ENCODE measurements at regions not wholly inside any gene's neighbourhood (a gene's known extent, or its start where the extent isn't known, plus 50 kb on each side); places are given as distances from the start of the nearest gene placed in this dataset.

GRCh38 chr11:64457416-64458010 is 98.2 kb upstream of the SLC22A11 start:
- TF ChIP-seq POLR2AphosphoS5 (IDR thresholded peaks at IDR 0.05; ENCODE audit: low read depth, low read length) (no peak), REST (IDR thresholded peaks at IDR 0.05; ENCODE audit: insufficient read depth in 1 of 2, low read depth in 2 of 2, low read length in 2 of 2) (no peak)

GRCh38 chr11:64458997-64459396 is 96.7 kb upstream of the SLC22A11 start:
- TF ChIP-seq POLR2AphosphoS5 (IDR thresholded peaks at IDR 0.05; ENCODE audit: low read depth, low read length), result no peak
- no peak for TF ChIP-seq FOXP2 (optimal IDR thresholded peaks at IDR 0.05; ENCODE audit: borderline replicate concordance, extremely low read depth, extremely low read length, insufficient read depth)
- TF ChIP-seq SIN3A (IDR thresholded peaks at IDR 0.05; ENCODE audit: borderline replicate concordance, insufficient read depth, low read length), result no peak
- no peak for TF ChIP-seq REST (IDR thresholded peaks at IDR 0.05; ENCODE audit: insufficient read depth in 1 of 2, low read depth in 2 of 2, low read length in 2 of 2)
- TF ChIP-seq TAF1 (IDR thresholded peaks at IDR 0.05; ENCODE audit: borderline replicate concordance, insufficient read depth, low read length), result no peak

GRCh38 chr11:64459609-64460008 is 96.1 kb upstream of the SLC22A11 start:
- TF ChIP-seq TAF1 (IDR thresholded peaks at IDR 0.05; ENCODE audit: borderline replicate concordance, insufficient read depth, low read length) (no peak), REST (IDR thresholded peaks at IDR 0.05; ENCODE audit: insufficient read depth in 1 of 2, low read depth in 2 of 2, low read length in 2 of 2) (no peak), POLR2AphosphoS5 (IDR thresholded peaks at IDR 0.05; ENCODE audit: low read depth, low read length) (no peak), FOXP2 (optimal IDR thresholded peaks at IDR 0.05; ENCODE audit: borderline replicate concordance, extremely low read depth, extremely low read length, insufficient read depth) (no peak), SIN3A (IDR thresholded peaks at IDR 0.05; ENCODE audit: borderline replicate concordance, insufficient read depth, low read length) (no peak)

- no peak for TF ChIP-seq SIN3A (IDR thresholded peaks at IDR 0.05; ENCODE audit: borderline replicate concordance, insufficient read depth, low read length)
- no peak for TF ChIP-seq REST (IDR thresholded peaks at IDR 0.05; ENCODE audit: insufficient read depth in 1 of 2, low read depth in 2 of 2, low read length in 2 of 2)
- TF ChIP-seq FOXP2 (optimal IDR thresholded peaks at IDR 0.05; ENCODE audit: borderline replicate concordance, extremely low read depth, extremely low read length, insufficient read depth), result no peak
- TF ChIP-seq TAF1 (IDR thresholded peaks at IDR 0.05; ENCODE audit: borderline replicate concordance, insufficient read depth, low read length), result no peak
- no peak for TF ChIP-seq POLR2AphosphoS5 (IDR thresholded peaks at IDR 0.05; ENCODE audit: low read depth, low read length)
Observed at GRCh38 chr11:64461081-64461480, 94.7 kb upstream of the SLC22A11 start.

GRCh38 chr11:64466115-64466718 is 89.5 kb upstream of the SLC22A11 start:
- TF ChIP-seq SIN3A (IDR thresholded peaks at IDR 0.05; ENCODE audit: borderline replicate concordance, insufficient read depth, low read length) (no peak), REST (IDR thresholded peaks at IDR 0.05; ENCODE audit: insufficient read depth in 1 of 2, low read depth in 2 of 2, low read length in 2 of 2) (no peak)
